Osteoblast (primary cell): ENCODE measurements at regions not wholly inside any gene's neighbourhood (a gene's known extent, or its start where the extent isn't known, plus 50 kb on each side); places are given as distances from the start of the nearest gene placed in this dataset.

Experiments
- DNase-seq: peaks from one replicate; pipeline ENCODE4 v3.0.0; 2011; ENCODE audit warnings: low spot score, mixed read lengths; ENCODE audit not compliant: insufficient read length; ENCODE audit errors: missing footprints
- H2AFZ ChIP-seq: 2 replicates; pipeline ENCODE4 v1.6.0; 2011; ENCODE audit warnings: mild to moderate bottlenecking, low read length
- H3K27ac ChIP-seq: 2 replicates; pipeline ENCODE4 v1.5.1; 2011; ENCODE audit warnings: mild to moderate bottlenecking, low read depth, low read length, moderate library complexity
- H3K27me3 ChIP-seq: 2 replicates; pipeline ENCODE4 v1.6.0; 2012; ENCODE audit warnings: mild to moderate bottlenecking, control low read depth, inconsistent platforms, low read length, moderate library complexity; ENCODE audit not compliant: insufficient read depth
- H3K36me3 ChIP-seq: 2 replicates; pipeline ENCODE4 v1.5.1; 2011; ENCODE audit warnings: mild to moderate bottlenecking, low read length, control low read depth, moderate library complexity; ENCODE audit not compliant: insufficient read depth
- H3K4me1 ChIP-seq: 2 replicates; pipeline ENCODE4 v1.5.1; 2011; ENCODE audit warnings: mild to moderate bottlenecking, low read length, control low read depth, moderate library complexity; ENCODE audit not compliant: insufficient read depth
- H3K4me2 ChIP-seq: 2 replicates; pipeline ENCODE4 v1.6.0; 2011; ENCODE audit warnings: mild to moderate bottlenecking, low read length; ENCODE audit not compliant: insufficient read depth
- H3K4me3 ChIP-seq: fragments of 200-600 bp; sonication (generic); 3 replicates; pipeline ENCODE4 v1.5.1; 2012; ENCODE audit warnings: mild to moderate bottlenecking, low read length, inconsistent platforms; ENCODE audit not compliant: insufficient read depth
- H3K79me2 ChIP-seq: 2 replicates; pipeline ENCODE4 v1.6.0; 2012; ENCODE audit warnings: mild to moderate bottlenecking, low read length, control low read depth, inconsistent platforms; ENCODE audit not compliant: insufficient read depth
- H3K9me3 ChIP-seq: 2 replicates; pipeline ENCODE4 v1.5.1; 2011; ENCODE audit warnings: low read depth, low read length, control low read depth
- H4K20me1 ChIP-seq: 2 replicates; pipeline ENCODE4 v1.6.0; 2012; ENCODE audit warnings: mild to moderate bottlenecking, low read length, control low read depth; ENCODE audit not compliant: insufficient read depth
- TF ChIP-seq, protein P1 (sequence below): IDR thresholded peaks from 2 replicates; pipeline ENCODE4 v1.5.1; 2011; ENCODE audit warnings: mild to moderate bottlenecking, low read depth, low read length, moderate library complexity; ENCODE audit errors: extremely low read depth

DNA sequence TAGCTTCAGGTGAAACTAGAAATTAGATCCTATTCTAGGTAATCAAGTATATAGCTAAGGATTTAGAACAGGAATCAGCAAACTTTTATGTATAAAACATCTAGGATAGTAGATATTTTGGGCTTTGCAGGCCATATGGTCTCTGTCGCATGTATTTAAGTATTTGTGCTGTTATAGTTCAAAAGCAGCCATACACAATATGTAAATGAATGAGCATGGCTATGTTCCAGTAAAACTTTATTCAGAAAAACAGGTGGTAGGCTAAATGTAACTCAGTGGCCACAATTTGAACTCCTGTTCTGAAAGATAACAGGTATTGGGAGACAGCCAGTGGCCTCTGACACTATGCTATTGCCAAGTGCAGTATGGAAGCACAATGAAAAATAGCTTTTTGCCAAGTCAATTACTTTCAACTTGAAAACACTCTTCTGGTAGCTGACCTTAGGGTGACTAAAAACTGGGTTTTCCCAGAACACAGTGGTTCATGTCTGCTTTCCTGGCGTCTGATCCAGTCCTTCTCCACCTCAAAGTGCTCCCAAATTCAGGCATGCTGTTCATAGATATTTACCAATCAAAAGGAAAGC, 304.7 kb upstream of the SYT4 start:
- Histone ChIP-seq H3K4me1 (no peaks in the 10 kb centered on the region), H3K79me2 (no peaks in the 10 kb centered on the region), H3K27ac (no peak overlapping the region), H3K9me3 (no peaks in the 10 kb centered on the region), H3K27me3 (no peaks in the 10 kb centered on the region), H3K36me3 (no peaks in the 10 kb centered on the region), H3K4me3 (no peak overlapping the region), H2AFZ (no peak overlapping the region), H4K20me1 (no peaks in the 10 kb centered on the region), H3K4me2 (no peak overlapping the region)
- no peak for DNase-seq
- TF ChIP-seq, protein P1, sequence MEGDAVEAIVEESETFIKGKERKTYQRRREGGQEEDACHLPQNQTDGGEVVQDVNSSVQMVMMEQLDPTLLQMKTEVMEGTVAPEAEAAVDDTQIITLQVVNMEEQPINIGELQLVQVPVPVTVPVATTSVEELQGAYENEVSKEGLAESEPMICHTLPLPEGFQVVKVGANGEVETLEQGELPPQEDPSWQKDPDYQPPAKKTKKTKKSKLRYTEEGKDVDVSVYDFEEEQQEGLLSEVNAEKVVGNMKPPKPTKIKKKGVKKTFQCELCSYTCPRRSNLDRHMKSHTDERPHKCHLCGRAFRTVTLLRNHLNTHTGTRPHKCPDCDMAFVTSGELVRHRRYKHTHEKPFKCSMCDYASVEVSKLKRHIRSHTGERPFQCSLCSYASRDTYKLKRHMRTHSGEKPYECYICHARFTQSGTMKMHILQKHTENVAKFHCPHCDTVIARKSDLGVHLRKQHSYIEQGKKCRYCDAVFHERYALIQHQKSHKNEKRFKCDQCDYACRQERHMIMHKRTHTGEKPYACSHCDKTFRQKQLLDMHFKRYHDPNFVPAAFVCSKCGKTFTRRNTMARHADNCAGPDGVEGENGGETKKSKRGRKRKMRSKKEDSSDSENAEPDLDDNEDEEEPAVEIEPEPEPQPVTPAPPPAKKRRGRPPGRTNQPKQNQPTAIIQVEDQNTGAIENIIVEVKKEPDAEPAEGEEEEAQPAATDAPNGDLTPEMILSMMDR: no peak

DNA sequence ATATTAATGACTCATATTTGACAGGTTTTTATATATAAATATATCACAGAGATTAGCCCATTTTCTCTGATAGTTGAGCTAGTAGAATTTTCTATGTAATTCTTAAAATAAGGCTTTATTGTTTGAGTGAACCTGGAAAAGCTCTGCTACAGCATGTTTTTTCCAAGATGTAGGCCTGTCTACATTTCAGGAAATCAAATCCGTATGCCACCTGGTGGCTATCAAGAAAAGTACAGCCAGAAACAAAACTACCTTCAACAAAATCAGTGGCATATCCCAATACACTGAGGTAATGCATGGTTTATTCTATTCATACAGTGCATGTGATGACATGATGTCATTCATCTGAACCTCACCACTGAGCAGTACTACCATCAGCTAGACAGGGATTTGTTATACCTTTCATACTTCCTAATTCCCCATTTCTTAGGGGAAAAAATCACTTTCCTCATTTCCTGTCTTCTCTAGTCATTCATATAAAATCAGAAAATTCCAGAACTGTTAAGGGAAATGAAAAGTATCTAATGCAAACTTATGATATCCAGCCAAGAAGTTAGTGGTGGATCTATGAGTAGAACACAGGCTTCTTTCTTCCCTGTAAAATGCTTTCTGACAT, 310.4 kb upstream of the SYT4 start:
- no peaks in the 10 kb centered on the region for H3K9me3 ChIP-seq
- H3K4me3 ChIP-seq: no peak overlapping the region
- no peaks in the 10 kb centered on the region for H3K4me1 ChIP-seq
- DNase-seq: peak; percentile 74
- H3K4me2 ChIP-seq: no peak overlapping the region
- no peaks in the 10 kb centered on the region for H3K27me3 ChIP-seq
- no peaks in the 10 kb centered on the region for H4K20me1 ChIP-seq
- H3K36me3 ChIP-seq: no peaks in the 10 kb centered on the region
- TF ChIP-seq, protein P1: peak; percentile 70
- no peaks in the 10 kb centered on the region for H3K79me2 ChIP-seq
- H2AFZ ChIP-seq: no peak overlapping the region
- H3K27ac ChIP-seq: no peak overlapping the region

DNA sequence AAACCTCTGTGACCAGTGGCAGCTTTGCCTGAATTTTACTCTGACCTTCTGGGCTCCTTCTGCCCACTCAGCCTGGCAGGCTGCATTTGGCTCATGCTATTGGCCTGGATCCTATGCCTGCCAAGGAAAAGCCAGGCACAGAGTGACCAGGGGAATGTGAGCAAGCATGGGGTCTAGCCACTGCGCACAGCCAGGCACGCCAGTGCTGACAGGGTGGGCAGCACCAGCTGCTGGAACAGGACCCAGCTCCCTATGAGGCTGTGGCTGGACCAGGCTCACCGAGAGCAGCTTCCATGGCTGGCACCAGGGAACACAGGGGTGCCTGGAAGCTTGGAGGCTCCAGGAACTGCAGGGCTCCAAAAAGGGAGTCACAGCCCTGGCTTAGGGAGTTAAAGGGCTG, 311.5 kb upstream of the SYT4 start:
- Histone ChIP-seq H2AFZ (no peak overlapping the region), H3K27me3 (no peaks in the 10 kb centered on the region), H3K36me3 (no peaks in the 10 kb centered on the region), H3K4me2 (no peak overlapping the region), H3K9me3 (no peaks in the 10 kb centered on the region), H4K20me1 (no peaks in the 10 kb centered on the region), H3K4me1 (no peaks in the 10 kb centered on the region), H3K4me3 (no peak overlapping the region), H3K27ac (no peak overlapping the region), H3K79me2 (no peaks in the 10 kb centered on the region)
- no peak for DNase-seq
- TF ChIP-seq, protein P1: no peak

DNA sequence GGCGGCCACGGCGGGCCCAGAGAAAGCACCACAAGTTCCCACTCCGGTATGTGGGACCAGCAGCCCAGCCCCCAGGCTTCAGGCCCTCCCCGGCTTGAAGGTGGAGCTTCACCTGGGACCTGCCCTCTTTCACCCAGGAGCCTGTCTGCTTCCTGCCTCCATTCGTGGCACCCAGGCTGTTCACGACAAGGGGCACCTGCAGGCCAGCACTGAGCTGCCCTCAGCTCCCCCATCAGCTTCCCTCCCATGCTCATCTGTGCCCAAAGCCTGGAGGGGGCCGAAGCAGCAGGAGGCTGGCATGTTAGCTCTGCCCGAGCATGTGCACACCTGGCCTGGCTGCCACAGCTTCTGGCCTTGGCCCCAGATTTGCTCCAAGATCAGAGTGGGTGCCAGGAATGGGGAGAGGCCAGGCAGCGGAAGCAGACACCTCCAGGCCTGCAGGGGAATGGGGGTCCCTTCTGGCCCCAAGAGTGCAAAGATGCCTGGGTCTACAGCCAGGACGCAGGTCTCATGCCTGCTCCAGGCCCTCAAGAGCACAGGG, 312.4 kb upstream of the SYT4 start:
- DNase-seq: no peak
- H2AFZ ChIP-seq: no peak overlapping the region
- TF ChIP-seq, protein P1: no peak
- no peak overlapping the region for H3K4me3 ChIP-seq
- no peaks in the 10 kb centered on the region for H3K36me3 ChIP-seq
- H3K27ac ChIP-seq: no peak overlapping the region
- H4K20me1 ChIP-seq: no peaks in the 10 kb centered on the region
- H3K4me1 ChIP-seq: no peaks in the 10 kb centered on the region
- no peaks in the 10 kb centered on the region for H3K79me2 ChIP-seq
- H3K27me3 ChIP-seq: no peaks in the 10 kb centered on the region
- H3K9me3 ChIP-seq: no peaks in the 10 kb centered on the region
- no peak overlapping the region for H3K4me2 ChIP-seq
